MCF 10A (cell line): ENCODE measurements at regions not wholly inside any gene's neighbourhood (a gene's known extent, or its start where the extent isn't known, plus 50 kb on each side); places are given as distances from the start of the nearest gene placed in this dataset.
"Not testable (repeated sequence)": the region's sequence is repeated elsewhere in the genome, so short reads cannot be mapped to it uniquely, and the experiment has no call there.

Experiments
- BruUV-seq: library from RNA; stranded (reverse); fragments of 400-500 nt; replicated peaks from 2 replicates; lab custom pipeline; 2021; lab: Mats Ljungman, UMichigan
- CTCF ChIA-PET: fragments of 300-600 bp; sonication (Branson Sonifier 250); formaldehyde crosslinking; extraction: SDS; loops from one replicate; lab custom pipeline; 2021; ENCODE audit warnings: antibody characterized with exemption, inconsistent platforms; lab: Yijun Ruan, JAX
- POLR2A ChIA-PET: fragments of 300-600, 350-650 bp; sonication (Branson Sonifier 250); formaldehyde crosslinking; extraction: SDS; loops from one replicate; lab custom pipeline; 2020; ENCODE audit warnings: antibody characterized with exemption, inconsistent platforms; lab: Yijun Ruan, JAX
- DNase-seq: peaks from one replicate; pipeline ENCODE4 v3.0.0-alpha.2; 2018; ENCODE audit not compliant: unreplicated experiment
- H3K27ac Mint-ChIP-seq: one replicate; pipeline ENCODE4 v1.8.0; 2022; ENCODE audit warnings: mild to moderate bottlenecking, low read depth, mixed read lengths; ENCODE audit not compliant: unreplicated experiment
- H3K27me3 Mint-ChIP-seq: one replicate; pipeline ENCODE4 v1.8.0; 2022; ENCODE audit warnings: mixed read lengths; ENCODE audit not compliant: insufficient read depth, unreplicated experiment
- H3K36me3 Mint-ChIP-seq: one replicate; pipeline ENCODE4 v1.8.0; 2022; ENCODE audit warnings: mild to moderate bottlenecking, moderate library complexity, mixed read lengths; ENCODE audit not compliant: insufficient read depth, unreplicated experiment
- H3K4me1 Mint-ChIP-seq: one replicate; pipeline ENCODE4 v1.8.0; 2022; ENCODE audit warnings: mixed read lengths; ENCODE audit not compliant: insufficient read depth, unreplicated experiment
- H3K4me3 Mint-ChIP-seq: one replicate; pipeline ENCODE4 v1.8.0; 2022; ENCODE audit warnings: mild to moderate bottlenecking, moderate library complexity, mixed read lengths; ENCODE audit not compliant: unreplicated experiment
- H3K9me3 Mint-ChIP-seq: one replicate; pipeline ENCODE4 v1.8.0; 2022; ENCODE audit warnings: mixed read lengths; ENCODE audit not compliant: unreplicated experiment
- CTCF ChIP-seq: fragments of 200-600 bp; IDR thresholded peaks from one replicate; pipeline ENCODE4 v1.8.0; 2022; ENCODE audit warnings: antibody characterized with exemption, mild to moderate bottlenecking; ENCODE audit not compliant: unreplicated experiment
- intact Hi-C: fragments of 100-400 bp; cut with micrococcal nuclease; formaldehyde crosslinking; loops from 2 replicates; pipeline ENCODE4 v1.14.1; 2022

DNA sequence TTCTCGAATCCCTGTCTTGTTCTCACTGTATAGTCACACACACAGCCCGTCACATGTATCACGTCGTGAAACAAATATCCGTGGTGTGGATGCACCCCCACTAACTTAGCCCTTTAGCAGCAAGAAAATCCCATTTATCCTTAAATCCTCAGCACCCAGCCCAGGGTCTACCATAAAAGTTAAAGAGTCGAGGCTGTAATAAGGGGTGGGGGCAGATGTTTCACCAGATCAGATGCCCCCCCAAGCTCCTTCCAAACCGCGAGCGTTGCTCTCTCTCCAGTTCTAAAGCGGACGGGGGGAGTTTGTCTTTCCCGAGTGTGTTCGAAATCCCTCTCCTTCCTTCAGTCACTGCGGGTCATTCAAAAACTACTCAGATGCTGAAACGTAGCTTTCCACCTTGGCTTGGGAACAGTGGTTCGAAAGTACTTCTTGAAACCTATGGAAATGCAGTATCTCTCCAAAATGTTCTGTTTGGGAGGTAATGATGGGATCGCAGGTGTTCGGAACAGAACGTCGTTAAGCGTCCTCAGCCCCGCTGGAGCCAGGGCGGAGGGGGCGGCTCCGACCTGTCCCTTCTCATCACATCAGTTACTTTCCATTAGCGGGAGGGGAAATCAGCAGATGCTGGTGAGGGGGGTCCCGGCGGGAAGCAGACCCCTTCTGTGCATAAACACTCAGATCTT lies 156.2 kb downstream of the BRD1 start:
- Mint-ChIP-seq H3K9me3 (peaks cover 13% of the 10 kb centered on the region), H3K4me1 (no peaks in the 10 kb centered on the region), H3K4me3 (no peak overlapping the region), H3K27me3 (no peaks in the 10 kb centered on the region), H3K36me3 (peaks cover 5% of the 10 kb centered on the region), H3K27ac (no peak overlapping the region)
- intact Hi-C loops, result no loop called here
- ChIA-PET POLR2A (no interaction called here), CTCF (no interaction called here)
- no peak for TF ChIP-seq CTCF
- DNase-seq, result no peak
- BruUV-seq, result no TSS peak

DNA sequence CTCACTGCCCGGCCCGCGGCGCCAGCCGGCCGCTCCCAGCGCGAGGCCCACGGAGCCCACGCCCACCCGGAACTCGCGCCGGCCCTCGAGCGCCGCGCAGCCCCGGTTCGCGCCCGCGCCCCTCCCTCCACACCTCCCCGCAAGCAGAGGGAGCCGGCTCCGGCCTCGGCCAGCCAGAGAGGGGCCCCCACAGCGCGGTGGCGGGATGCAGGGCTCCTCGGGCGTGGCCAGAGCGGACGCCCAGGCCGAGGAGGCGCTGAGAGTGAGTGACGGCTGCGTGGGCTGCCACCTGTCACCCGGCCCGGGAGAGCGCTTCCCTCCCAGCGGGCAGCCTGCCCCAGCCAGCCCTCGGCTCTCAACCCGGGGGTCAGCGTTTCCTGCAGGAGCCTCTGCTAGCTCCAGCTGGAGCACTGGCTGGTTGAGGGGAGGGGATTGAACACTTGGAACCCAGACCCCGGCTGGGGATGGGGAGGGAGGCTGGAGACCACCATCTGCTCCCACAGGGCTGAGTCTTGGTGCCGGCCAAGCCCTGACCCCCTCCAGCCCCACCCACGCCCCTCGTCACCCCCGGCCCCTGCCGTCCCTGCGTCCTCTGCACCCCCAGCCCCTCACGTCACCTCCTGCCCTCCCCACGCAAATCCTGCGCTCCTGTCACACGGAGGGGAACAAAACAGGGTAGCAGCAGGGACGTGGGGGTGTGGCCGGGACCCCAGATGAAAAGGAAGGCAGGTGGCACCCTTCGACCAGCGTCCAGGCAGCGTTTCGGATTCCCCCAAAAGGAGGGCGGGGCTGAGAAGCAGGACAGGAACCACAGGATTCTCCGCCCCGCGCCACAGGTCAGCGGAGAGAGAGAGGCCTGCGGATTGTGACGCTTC lies 157.0 kb downstream of the BRD1 start:
- CTCF ChIA-PET, result no interaction called here
- Mint-ChIP-seq H3K36me3 (peaks cover 5% of the 10 kb centered on the region), H3K9me3 (peaks cover 20% of the 10 kb centered on the region), H3K27me3 (no peaks in the 10 kb centered on the region), H3K4me3 (no peak overlapping the region), H3K27ac (no peak overlapping the region), H3K4me1 (no peaks in the 10 kb centered on the region)
- no peak for DNase-seq
- no TSS peak for BruUV-seq
- TF ChIP-seq CTCF, result no peak
- intact Hi-C loops, result no loop called here
- POLR2A ChIA-PET, result no interaction called here

GRCh38 chr22:49669969-49670455 lies 157.7 kb downstream of the BRD1 start:
- intact Hi-C loops, H3K4me1 Mint-ChIP-seq, BruUV-seq, POLR2A ChIA-PET, H3K27ac Mint-ChIP-seq, H3K27me3 Mint-ChIP-seq, DNase-seq, H3K4me3 Mint-ChIP-seq, H3K36me3 Mint-ChIP-seq, CTCF ChIA-PET: not testable (repeated sequence)
- H3K9me3 Mint-ChIP-seq, result peaks cover 14% of the 10 kb centered on the region

- H3K9me3 Mint-ChIP-seq, H3K4me1 Mint-ChIP-seq, H3K4me3 Mint-ChIP-seq, H3K36me3 Mint-ChIP-seq, intact Hi-C loops, POLR2A ChIA-PET, BruUV-seq, H3K27me3 Mint-ChIP-seq, DNase-seq, H3K27ac Mint-ChIP-seq: not testable (repeated sequence)
- CTCF ChIA-PET, result interaction anchor here (0.7 kb wide), 1 partner anchor 61 kb away, joined by 3 read pairs; no protein-coding TSS in a partner anchor
These were observed 158.2 kb downstream of the BRD1 start for GRCh38 chr22:49669427-49669968.
